ENCODE measurements at regions not wholly inside any gene's neighbourhood (a gene's known extent, or its start where the extent isn't known, plus 50 kb on each side); places are given as distances from the start of the nearest gene placed in this dataset.
"Not testable (repeated sequence)": the region's sequence is repeated elsewhere in the genome, so short reads cannot be mapped to it uniquely, and the experiment has no call there.

DNA sequence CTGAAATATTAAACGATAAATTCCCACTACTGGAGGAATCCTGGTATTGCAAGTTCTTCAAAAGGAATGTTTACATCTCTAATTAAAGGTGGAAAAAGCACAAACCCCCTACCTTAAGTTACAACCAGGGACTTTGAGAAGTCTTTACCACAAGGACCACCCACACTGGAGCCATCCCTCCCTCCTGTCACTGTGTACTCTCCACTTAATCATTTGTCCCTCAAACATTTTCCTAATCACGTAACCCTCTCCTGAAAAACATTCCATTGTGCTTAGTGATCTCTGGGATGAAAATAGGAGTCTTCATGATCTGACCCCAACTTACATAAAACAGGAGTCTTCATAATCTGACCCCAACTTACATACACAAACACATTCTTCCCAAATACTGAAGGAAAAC lies 85.7 kb downstream of the SUCLG1 start:
- no peak for DNase-seq

DNA sequence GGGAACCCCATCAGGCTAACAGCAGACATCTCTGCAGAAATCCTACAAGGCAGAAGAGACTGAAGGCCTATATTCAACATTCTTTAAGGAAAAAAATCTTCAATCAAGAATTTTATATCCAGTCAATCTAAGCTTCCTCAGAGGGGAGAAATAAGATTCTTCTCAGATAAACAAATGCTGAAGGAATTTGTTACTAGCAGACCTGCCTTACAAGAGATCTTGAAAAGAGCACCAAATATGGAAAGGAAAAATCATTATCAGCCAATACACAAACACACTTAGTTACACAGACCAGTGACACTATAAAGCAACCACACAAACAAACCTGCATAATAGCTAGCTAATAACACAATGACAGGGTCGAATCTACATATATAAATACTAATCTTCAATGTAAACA lies 96.5 kb downstream of the SUCLG1 start:
- DNase-seq: no peak

DNA sequence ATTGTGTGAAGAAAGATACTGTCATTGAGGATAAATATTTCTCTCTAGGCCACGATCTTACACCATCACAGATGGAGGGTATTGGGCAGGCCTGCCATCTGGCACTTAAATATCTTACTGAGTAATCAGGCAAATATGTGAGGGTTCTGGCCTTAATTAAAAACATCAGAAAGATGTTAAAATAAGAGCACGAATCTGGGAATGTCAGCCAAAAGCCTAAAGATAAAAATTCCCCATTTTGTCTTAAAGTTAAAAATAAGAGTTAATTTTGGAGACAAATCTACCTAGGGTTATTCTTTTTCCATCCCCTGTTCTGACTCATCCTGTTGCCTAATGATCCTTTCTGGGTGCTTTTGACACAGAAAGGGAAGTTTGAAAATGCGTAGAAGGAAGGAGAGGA lies 121.0 kb downstream of the SUCLG1 start:
- DNase-seq: no peak

DNA sequence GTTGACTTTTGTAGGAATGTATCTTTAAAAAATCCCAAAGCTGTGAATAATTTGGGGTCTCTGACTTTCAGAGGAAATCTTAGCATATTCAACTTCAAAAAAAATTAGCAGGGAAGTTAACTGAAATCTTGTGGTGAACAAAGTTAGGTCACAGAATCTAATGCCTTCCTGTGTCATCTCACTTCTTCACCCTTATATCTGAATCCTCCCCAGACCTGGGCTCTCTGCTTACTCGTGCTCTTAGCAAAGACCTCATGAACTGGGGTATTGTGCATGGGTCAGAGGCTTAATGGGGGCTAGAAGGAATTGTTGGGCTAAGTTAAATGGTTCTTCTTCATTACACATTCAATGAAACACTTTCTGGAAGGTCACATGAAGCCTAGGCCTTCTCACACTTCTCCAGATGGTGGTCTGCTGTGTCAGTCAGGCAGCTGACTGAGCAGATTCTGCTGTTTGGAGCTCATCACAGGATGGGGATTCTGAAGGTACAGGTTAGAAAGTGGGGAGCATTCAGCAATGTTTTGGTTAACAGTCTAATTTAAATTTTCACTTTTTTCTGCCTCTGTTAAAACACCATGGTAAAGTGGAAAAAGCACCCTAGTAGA lies 131.3 kb downstream of the SUCLG1 start:
- no peak for DNase-seq

DNA sequence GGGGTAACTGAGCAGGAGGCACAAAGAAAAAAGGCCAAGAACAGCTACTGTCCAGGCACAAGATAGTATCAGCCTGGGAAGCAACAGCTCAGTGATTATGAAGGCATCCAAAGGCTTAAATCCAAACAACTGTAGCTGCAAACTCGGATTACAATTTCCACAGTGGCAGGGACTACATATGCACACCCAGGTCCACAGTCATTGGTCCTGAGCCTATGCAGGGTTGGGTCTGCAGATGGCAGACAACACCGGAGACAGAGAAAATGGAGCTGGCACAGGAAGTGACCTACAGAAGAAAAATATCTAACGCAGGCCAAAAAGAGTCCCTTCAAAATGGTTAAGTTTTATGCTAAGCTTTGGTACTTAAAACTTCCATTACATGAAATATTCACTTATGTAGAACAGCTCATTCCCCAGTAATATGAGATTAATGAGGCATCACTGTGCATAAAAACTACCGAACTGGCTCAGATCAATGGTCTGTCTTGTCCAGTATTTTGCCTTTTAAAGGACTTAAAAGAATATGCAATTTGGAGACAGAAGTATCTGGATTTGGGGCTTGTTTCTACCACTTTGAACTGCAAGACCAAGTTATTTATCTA lies 132.1 kb downstream of the SUCLG1 start:
- DNase-seq: no peak

DNA sequence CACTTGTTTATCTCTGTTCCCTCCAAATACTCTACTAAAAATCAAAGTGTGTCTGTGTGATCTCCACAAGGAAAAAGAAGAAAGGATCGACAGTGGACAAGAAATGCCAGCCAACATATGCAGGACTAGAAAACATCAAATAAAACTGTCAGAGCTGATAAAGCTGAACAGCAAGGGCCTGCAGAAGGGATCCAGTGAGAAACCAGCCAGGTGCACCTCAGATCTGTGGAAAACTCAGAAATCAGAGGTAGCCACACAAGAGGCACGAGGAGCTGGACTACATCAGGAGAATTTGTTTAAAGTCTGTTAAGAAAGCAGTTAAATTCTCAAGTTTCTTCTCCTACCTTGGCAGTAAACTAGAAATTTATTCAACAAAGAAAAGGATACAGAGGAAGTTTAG lies 135.2 kb downstream of the SUCLG1 start:
- no peak for DNase-seq

DNA sequence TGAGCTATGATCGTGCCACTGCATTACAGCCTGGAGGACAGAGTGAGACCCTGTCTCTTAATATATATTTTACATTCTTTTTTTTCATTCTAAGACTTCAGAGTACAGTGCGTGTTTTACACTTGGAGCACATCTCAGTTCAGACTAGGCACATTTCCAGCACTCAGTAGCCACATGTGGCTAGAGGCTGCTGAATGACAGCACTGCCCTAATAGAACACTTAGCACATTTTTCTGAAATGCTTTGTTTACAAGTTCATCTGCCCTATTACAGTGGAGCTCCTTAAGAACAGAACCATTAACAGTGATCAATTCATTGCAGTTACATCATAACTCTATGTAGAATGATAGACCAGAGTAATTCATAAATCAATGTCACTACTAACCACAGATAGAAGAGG lies 138.1 kb downstream of the SUCLG1 start:
- no peak for DNase-seq

DNA sequence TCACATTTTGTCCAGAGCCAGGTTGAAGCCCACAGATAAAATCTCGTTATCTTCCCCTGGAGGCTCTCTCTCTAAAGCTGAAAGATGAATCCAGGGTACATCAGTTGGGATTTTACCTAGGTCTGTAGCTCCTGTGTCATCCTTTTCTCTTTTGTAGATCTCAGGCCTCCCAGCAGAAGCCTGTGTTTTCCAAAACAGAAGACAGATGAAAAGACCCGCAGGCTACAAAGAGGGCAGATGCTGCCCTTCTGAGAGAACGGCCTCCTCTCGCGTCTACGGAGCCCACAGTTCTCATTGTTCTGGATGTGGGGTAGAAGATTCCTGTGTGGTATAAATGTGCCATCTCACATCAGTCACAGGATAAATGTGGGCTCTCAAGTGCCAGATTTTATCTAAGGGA lies 139.5 kb downstream of the SUCLG1 start:
- DNase-seq: no peak

DNA sequence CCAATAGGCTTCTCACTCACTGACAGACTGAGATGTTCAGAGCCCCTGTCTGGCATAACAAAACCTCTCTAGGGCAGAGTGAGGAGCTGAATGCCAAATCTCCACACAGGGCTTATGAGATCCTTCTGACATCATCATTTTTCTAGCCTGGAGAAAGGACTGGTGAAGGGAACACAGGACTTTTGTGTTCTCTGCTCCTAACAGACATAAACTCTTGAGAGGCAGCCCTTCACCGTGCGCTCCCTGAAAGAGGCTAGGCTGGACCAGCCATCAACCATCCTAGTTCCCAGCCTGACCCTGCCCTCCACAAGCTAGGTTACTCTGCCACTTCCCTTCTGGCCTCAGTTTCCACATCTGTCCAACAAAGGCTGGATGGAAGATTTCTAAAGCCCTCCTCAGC lies 141.9 kb downstream of the SUCLG1 start:
- no peak for DNase-seq

DNA sequence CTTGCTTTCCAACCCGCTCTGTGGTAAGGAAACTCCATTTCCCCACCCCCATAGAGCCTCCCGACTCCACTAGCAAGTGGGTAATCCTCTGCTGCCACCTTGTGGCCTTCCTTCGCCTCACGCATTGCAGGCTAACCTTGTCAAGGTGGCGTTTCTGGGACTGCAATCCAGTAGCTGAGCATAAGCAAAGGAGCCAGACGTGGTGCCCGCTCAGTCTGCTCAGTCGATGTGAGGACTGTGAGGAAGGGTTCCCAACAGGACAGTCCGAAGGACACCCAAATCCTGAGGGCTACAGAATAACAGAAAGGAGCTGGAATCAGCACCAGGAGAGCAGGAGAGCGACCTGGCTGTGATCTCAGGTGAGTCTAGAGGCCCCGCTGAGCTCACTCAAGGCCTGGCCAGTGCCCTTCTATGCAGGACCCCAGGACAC lies 144.2 kb downstream of the SUCLG1 start:
- peak; percentile 19 to 72 (median 64) for DNase-seq

DNA sequence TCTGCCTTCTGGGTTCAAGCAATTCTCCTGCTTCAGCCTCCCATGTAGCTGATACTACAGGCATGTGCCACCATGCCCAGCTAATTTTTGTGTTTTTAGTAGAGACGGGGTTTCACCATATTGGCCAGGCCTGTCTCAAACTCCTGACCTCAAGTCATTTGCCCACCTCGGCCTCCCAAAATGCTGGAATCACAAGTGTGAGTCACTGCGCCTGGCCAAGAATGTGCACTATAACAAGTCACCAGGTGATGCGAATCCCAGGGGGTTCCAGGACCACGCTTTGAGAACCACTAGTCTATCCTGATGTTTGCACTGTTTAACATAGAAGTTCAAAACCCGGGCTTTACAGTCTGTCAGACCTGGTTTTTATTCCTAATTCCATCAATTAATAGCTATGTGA lies 144.8 kb downstream of the SUCLG1 start:
- no peak for DNase-seq

DNA sequence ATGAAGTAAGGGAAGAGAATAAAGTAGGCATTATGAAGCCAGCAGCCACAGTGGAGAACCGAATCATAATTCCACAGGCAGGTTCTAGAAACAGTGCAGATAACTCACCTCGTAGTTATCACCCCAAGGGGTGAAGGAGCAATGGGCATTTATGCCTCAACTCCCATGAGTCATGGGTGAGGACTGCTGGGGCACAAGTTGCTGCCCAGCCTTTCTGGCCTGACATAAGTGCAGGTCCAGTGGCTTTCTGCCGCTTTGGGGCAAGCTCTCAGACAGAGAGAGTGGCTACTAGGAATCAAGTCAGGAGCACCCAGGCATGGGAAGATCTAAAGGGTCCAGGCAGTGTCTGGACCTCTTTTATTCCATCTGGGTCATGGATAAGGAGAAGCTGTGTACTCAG lies 149.8 kb downstream of the SUCLG1 start:
- no peak for DNase-seq

DNA sequence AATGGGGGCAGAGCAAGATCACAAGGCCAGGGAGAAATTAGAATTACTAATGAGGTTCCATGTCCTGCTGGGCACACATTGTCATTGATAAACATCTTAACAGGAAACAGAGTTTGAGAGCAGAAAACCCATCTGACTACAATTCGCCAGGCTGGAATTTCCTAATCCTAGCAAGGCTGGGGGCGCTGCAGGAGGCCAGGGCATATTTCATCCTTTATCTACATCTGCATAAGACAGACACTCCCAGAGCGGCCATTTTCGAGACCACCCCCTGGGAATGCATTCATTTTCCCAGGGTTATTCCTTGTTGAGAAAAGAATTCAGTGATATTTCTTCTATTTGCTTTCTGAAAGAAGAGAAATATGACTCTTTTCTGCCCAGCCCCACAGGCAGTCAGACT lies 152.7 kb downstream of the SUCLG1 start:
- no peak for DNase-seq

DNA sequence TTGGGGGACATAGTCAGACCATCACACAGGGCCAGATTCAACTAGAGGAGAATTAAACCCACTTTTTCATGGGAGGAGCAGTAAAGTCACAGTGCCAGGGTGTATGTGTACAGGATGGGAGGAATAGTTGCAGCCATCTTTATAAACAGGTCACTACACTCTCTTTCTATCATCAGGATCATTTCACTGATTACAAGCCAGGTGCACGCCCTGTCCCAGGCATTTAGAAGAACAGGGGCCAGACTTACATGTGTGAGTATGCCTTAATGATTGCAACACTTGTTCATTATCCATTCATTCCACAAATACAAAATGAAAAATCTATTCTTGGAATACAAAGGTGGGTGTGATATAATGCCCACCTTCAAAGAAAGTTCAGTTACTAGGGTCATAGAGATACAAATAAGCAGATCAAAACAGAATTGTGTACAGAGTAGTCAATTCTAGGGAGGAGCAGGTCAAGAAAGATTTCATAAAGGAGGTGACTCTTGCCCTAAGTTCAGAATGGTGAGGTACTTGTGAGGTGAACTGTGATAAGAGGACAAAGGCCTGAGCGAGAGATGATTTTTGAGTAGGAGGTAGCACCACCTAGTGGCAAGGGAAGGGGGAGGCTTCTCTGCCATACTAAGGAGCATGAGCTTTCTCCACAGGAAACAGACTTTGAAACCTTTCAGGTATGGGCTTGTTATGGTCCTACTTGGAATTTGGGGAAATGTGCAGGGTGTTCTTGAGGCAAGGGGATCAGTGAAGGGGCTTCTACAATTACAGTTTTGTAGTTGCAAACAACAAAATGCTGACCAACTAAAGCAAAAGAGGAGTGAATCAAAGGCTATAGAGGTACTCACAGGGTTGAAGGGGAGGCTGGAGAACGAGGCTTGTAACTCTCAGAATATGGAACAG lies 156.3 kb downstream of the SUCLG1 start:
- DNase-seq: peak in 2 of 5 experiments; percentile 7 to 60

DNA sequence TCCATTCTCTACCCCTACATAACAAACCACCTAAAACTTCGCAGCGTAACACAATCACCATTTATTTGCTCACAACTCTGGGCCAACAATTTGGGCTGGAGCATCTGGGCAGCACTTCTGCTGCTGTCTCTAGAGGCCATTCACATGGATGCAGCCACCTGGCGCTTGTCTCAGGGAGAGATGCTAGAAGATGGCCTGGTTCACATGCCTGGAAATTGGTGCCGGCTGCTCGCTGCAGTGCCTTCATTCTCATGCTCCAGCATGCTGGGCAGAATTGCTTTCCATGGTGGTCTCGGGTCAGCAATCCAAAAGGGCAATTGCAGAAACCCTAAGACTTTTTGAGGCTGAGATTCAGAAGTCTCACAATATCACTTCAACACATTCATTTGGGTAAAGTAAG lies 157.4 kb downstream of the SUCLG1 start:
- no peak for DNase-seq

DNA sequence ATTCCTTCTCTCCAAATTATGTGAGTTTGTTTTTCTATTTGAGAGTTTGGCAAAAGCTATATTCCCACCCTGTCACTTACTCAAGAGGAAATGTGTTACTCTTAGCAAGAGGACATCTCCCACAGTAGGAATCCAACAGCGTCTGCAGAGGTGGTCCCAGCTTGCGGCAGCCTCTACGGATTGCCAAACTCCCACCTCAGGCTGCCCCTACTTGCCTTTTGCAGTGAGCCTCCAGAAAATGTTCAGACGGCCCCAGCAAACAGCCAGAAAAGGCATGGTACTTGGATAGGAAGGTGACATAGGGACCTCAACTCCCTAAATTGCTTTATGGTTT lies 158.4 kb downstream of the SUCLG1 start:
- no peak for DNase-seq

DNA sequence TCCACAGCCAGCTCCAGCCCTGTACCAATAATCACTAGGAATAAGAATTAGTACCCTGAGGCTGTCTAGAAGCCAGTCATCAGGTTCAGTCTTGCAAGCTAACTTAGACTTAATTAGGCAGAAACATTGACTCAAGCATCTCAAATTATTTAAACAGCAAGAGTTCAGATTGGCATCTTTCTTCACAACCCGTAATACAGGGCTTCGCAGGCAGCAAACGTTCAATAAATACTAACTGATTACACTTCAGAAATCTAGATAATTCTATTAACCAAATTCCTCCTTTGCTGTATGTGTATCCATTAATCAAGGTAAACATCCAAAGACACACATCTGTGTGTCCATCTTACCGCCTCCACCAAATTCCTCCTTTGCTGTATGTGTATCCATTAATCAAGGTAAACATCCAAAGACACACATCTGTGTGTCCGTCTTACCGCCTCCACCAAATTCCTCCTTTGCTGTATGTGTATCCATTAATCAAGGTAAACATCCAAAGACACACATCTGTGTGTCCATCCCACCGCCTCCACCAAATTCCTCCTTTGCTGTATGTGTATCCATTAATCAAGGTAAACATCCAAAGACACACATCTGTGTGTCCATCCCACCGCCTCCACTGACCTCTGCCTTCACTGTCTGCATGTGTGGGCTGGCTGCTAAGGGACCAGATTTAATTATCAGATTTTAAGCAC lies 158.9 kb downstream of the SUCLG1 start:
- DNase-seq: not testable (repeated sequence)

DNA sequence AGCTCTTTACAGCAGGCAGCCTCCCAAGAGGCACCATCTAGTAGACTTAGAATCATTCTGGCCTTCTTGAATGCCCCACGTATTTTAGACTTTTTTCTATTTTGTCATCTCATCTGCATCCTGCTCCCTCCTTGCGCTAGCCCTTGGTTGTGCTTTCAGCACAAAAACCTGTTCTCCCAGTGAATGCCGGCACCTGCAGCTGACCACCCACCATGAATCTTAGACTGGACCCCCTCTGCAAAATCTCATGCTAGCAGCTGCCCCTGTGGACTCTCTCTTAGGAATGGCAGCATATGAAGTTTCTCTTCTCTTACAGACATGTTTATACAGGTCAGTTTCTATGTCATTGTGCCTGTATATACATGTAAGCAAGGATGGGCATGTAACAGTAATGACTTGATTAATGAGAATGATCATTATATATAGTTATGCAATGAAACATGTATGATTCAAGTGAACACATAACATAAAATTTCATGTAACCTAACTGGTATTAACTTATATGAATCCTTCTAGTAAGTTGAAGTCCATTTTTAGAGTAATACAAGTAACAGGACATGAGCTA lies 159.8 kb downstream of the SUCLG1 start:
- DNase-seq: no peak

DNA sequence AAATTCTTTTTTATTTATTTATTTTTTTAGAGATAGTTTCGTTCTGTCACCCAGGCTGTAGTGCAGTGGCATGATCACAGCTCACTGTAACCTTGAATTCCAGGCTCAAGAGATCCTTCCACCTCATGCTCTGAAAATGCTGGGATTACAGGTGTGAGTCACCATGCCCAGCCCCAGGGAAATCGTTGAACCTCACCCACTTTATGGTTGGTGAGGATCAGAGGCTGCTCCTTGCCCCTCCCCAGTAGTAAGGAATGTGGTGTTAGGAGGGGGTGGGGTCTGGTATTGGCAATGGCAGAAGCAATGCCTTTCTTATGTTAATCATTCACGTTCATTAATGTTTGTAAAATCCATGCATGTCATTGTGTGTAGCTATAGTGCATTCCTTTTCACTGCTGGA lies 161.9 kb downstream of the SUCLG1 start:
- DNase-seq: no peak

DNA sequence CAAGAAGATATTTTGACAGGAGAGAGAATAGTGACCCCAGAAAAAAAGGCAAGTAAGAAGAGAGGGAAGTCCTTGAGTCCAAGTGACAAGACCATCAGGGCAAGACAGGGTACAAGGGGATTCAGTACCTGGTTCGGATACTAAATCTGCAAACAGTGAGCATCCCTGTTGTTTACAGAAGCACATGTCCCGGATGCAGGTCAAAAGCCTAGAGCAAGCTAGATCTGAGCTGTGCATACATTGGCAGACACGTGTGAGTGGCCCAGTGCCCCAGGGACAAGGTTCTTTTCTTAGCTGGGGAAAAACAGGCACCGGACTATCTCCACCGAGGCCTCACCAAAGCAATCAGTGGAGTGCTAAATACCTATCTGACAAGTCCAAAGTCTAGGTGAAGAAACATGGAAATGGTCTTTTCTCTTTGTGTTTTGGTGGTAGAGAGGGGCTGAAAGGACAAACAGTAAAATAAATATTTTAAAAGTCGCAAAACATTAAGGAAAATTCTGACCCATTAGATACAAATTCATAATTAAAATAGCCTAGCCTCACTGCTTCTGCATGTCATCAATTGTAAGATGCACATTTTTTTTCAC lies 165.2 kb downstream of the SUCLG1 start:
- no peak for DNase-seq

DNA sequence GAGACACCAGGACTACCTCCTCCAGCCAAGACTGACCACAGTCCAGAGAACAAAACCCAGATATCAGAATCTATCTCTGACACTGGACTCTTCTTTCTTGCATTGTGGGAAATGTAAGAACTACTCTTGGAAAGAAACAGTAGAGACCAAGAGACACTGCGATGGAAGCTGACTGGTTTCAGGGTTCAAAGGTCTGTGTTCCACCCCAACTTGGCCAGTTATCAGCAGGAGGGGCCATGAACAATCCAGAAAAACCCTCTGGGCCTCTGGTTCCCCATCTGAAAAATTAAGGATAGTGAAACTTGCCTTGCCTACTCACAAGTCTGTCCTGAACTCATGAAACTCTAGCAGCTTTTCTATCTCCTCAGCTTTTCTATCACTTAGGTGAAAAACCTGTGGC lies 166.5 kb downstream of the SUCLG1 start:
- no peak for DNase-seq

DNA sequence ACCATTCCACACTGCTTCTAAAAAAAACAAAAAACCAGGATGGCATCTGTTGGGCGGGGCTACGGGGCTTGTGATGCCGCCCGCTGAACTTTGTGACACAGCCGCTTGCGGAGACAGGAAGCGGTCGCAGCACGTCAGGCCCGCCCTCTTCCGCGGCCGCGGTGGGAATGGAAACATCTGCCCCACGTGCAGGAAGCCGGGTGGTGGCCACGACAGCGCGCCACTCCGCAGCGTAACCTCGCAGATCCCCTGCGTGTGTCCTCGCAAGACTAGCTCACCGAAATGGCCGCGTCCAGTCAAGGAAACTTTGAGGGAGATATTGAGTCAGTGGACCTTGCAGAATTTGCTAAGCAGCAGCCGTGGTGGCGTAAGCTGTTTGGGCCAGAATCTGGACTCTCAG lies 168.5 kb downstream of the SUCLG1 start:
- peak in 1 of 5 experiments; percentile 52 for DNase-seq

DNA sequence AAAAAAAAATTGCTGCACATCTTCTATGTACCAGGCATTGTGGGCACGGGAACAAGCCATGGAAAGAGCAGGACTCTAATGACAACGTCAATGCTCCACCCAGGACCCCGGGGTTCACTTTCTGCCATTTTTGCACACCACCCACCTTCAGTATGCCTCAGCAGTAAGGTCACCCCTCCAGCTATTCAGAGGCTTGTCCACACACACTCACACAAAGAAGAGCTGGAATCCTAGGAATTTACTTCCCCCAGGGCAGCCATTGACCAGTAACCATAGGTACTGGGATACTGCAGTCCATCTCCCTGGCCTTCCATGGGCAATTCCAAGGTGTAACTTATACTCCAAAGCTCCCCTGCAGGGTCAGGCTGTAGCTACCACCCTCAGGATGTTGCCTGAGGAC lies 170.8 kb downstream of the SUCLG1 start:
- no peak for DNase-seq

Data from T-helper 2 cell (primary cell).